GM19455 (cell line): ENCODE measurements at regions not wholly inside any gene's neighbourhood (a gene's known extent, or its start where the extent isn't known, plus 50 kb on each side); places are given as distances from the start of the nearest gene placed in this dataset.

ENCODE experiments used
- ATAC-seq: cut with Tn5 transposase; IDR thresholded peaks from one replicate; pipeline ENCODE4 v1.9.1; 2021; ENCODE audit not compliant: unreplicated experiment

- peak; percentile 62 for ATAC-seq
These were observed 920.1 kb upstream of the TENM3 start for GRCh38 chr4:181323061-181323460.

- no peak for ATAC-seq
These were observed 912.5 kb upstream of the TENM3 start for GRCh38 chr4:181330654-181331201.

- no peak for ATAC-seq
These were observed 912.0 kb upstream of the TENM3 start for GRCh38 chr4:181331214-181331613.

- ATAC-seq = no peak
These were observed 897.3 kb upstream of the TENM3 start for GRCh38 chr4:181345931-181346330.

GRCh38 chr4:181350615-181351415, 892.4 kb upstream of the TENM3 start:
- no peak for ATAC-seq

GRCh38 chr4:181364504-181364903, 878.7 kb upstream of the TENM3 start:
- ATAC-seq = no peak

- ATAC-seq = no peak
These were observed 877.5 kb upstream of the TENM3 start for GRCh38 chr4:181365671-181366070.

GRCh38 chr4:181372014-181372413, 871.2 kb upstream of the TENM3 start:
- no peak for ATAC-seq

GRCh38 chr4:181376058-181376457, 867.1 kb upstream of the TENM3 start:
- no peak for ATAC-seq

- no peak for ATAC-seq
These were observed 855.1 kb upstream of the TENM3 start for GRCh38 chr4:181388061-181388460.

GRCh38 chr4:181416966-181417365, 826.2 kb upstream of the TENM3 start:
- ATAC-seq = no peak

- ATAC-seq = no peak
These were observed 824.7 kb upstream of the TENM3 start for GRCh38 chr4:181418496-181418895.

- no peak for ATAC-seq
These were observed 822.3 kb upstream of the TENM3 start for GRCh38 chr4:181420950-181421349.

- no peak for ATAC-seq
These were observed 818.7 kb upstream of the TENM3 start for GRCh38 chr4:181424362-181425016.

- ATAC-seq = no peak
These were observed 816.1 kb upstream of the TENM3 start for GRCh38 chr4:181427076-181427475.

GRCh38 chr4:181431006-181431405, 812.2 kb upstream of the TENM3 start:
- no peak for ATAC-seq

- ATAC-seq = no peak
These were observed 811.5 kb upstream of the TENM3 start for GRCh38 chr4:181431661-181432060.

GRCh38 chr4:181432335-181432734, 810.9 kb upstream of the TENM3 start:
- ATAC-seq = no peak

- ATAC-seq = no peak
These were observed 805.3 kb upstream of the TENM3 start for GRCh38 chr4:181437895-181438294.

- no peak for ATAC-seq
These were observed 804.6 kb upstream of the TENM3 start for GRCh38 chr4:181438641-181439040.

- no peak for ATAC-seq
These were observed 800.2 kb upstream of the TENM3 start for GRCh38 chr4:181443021-181443420.

- ATAC-seq = no peak
These were observed 777.4 kb upstream of the TENM3 start for GRCh38 chr4:181465826-181466225.
